ENCODE measurements at regions not wholly inside any gene's neighbourhood (a gene's known extent, or its start where the extent isn't known, plus 50 kb on each side); places are given as distances from the start of the nearest gene placed in this dataset.

GRCh38 chr18:61756244-61756643 lies 136.6 kb downstream of the RNF152 start:
- intact Hi-C loops (cut with DNase I; ENCODE audit: low total_unique reads), result no loop called here
- no peaks in the 10 kb centered on the region for H3K9me3 ChIP-seq
- no peaks in the 10 kb centered on the region for H3K4me1 ChIP-seq
- no peak overlapping the region for H3K4me3 ChIP-seq
- no peak overlapping the region for H3K27ac ChIP-seq
- DNase-seq, result no peak
- no peaks in the 10 kb centered on the region for H3K36me3 ChIP-seq
- H3K27me3 ChIP-seq, result no peaks in the 10 kb centered on the region
- TF ChIP-seq CTCF (IDR thresholded peaks at IDR 0.05) (no peak), POLR2A (IDR thresholded peaks at IDR 0.05) (no peak)

GRCh38 chr18:61755555-61755954 lies 137.3 kb downstream of the RNF152 start:
- Histone ChIP-seq H3K4me3 (no peak overlapping the region), H3K4me1 (no peaks in the 10 kb centered on the region), H3K27me3 (no peaks in the 10 kb centered on the region), H3K27ac (no peak overlapping the region), H3K36me3 (no peaks in the 10 kb centered on the region), H3K9me3 (no peaks in the 10 kb centered on the region)
- intact Hi-C loops (cut with DNase I; ENCODE audit: low total_unique reads), result no loop called here
- TF ChIP-seq POLR2A (IDR thresholded peaks at IDR 0.05), result no peak
- TF ChIP-seq CTCF (IDR thresholded peaks at IDR 0.05), result no peak
- no peak for DNase-seq

DNA sequence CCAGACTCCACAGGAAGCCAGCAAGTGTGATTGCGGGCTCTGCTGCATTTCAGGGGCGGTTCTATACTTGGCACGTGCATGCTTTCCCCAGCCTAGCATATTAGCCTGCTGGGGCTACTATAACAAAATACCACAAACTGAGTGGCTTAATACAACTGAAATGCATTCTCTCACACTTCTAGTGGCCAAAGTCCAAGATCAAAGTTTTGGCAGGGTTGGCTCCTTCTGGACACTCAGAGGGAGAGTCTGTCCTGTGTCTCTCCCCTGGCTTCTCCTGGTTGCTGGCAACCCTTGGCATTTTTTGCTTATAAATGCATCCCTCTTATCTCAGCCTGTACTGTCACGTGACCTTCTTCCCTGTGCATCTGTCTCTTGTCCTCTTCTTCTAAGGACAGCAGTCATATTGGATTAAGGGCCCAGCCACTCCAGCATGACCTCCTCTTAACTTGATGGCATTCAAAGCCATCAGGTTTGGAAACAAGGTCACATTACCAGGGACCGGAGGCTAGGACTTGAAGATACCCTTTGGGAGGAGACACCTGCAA lies 138.7 kb downstream of the RNF152 start:
- Histone ChIP-seq H3K4me3 (no peak overlapping the region), H3K36me3 (no peaks in the 10 kb centered on the region), H3K27me3 (no peaks in the 10 kb centered on the region), H3K27ac (no peak overlapping the region), H3K4me1 (no peaks in the 10 kb centered on the region), H3K9me3 (no peaks in the 10 kb centered on the region)
- TF ChIP-seq CTCF (IDR thresholded peaks at IDR 0.05) (no peak), POLR2A (IDR thresholded peaks at IDR 0.05) (no peak)
- no peak for DNase-seq
- intact Hi-C loops (cut with DNase I; ENCODE audit: low total_unique reads), result no loop called here

DNA sequence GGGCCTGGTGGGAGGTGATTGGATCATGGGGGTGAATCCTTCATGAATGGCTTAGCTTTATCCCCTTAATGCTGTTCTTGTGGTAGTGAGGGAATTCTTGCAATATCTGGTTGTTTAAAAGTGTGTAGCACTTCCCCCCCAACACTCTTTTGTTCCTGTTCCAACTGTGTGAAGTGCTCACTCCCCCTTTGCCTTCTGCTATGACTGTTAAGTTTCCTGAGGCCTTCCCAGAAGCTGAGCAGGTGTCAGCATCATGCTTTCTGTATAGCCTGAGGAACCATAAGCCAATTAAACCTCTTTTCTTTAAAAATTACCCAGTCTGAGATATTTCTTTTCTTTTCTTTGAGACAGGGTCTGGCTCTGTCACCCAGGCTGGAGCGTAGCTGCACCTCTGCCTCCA lies 139.4 kb downstream of the RNF152 start:
- intact Hi-C loops (cut with DNase I; ENCODE audit: low total_unique reads), result no loop called here
- TF ChIP-seq POLR2A (IDR thresholded peaks at IDR 0.05) (no peak), CTCF (IDR thresholded peaks at IDR 0.05) (no peak)
- Histone ChIP-seq H3K4me3 (no peak overlapping the region), H3K36me3 (no peaks in the 10 kb centered on the region), H3K27me3 (no peaks in the 10 kb centered on the region), H3K9me3 (no peaks in the 10 kb centered on the region), H3K27ac (no peak overlapping the region), H3K4me1 (no peaks in the 10 kb centered on the region)
- no peak for DNase-seq

DNA sequence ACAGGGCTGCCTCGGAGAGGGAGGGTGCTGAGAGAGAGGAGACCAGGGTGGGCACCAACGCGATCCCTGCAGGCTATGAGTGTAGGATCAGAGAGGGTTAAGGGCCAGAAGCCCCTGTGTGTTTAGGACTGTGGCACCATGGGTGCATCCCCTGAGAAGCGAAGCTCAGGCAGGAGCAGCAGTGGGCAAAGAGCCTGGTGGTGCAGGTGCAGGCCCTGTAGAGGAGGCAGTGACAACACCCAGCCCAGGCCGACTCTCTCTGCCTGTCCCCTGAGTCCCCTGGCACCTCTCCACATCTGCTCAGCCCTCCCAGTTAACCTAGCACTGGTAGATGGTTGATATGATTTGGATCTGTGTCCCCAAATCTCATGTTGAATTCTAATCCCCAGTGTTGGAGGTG lies 139.8 kb downstream of the RNF152 start:
- H3K4me3 ChIP-seq, result no peak overlapping the region
- no peaks in the 10 kb centered on the region for H3K9me3 ChIP-seq
- intact Hi-C loops (cut with DNase I; ENCODE audit: low total_unique reads), result no loop called here
- no peaks in the 10 kb centered on the region for H3K4me1 ChIP-seq
- TF ChIP-seq CTCF (IDR thresholded peaks at IDR 0.05) (no peak), POLR2A (IDR thresholded peaks at IDR 0.05) (no peak)
- no peak overlapping the region for H3K27ac ChIP-seq
- no peaks in the 10 kb centered on the region for H3K27me3 ChIP-seq
- H3K36me3 ChIP-seq, result no peaks in the 10 kb centered on the region
- no peak for DNase-seq

Measured in uterus (tissue), 3 donors.